GM06990 (cell line): ENCODE measurements at regions not wholly inside any gene's neighbourhood (a gene's known extent, or its start where the extent isn't known, plus 50 kb on each side); places are given as distances from the start of the nearest gene placed in this dataset.

ENCODE experiments used
- DNase-seq: peaks from one replicate; pipeline ENCODE4 v3.0.0-alpha.2; 2011; ENCODE audit not compliant: insufficient read length; ENCODE audit errors: extremely low read depth
- H3K27me3 ChIP-seq: replicated peaks from 2 replicates; pipeline ENCODE4 v1.6.0; 2011; ENCODE audit warnings: low read length; ENCODE audit not compliant: control insufficient read depth, insufficient read depth
- H3K36me3 ChIP-seq: 2 replicates; pipeline ENCODE4 v1.5.1; 2011; ENCODE audit warnings: low read length; ENCODE audit not compliant: control insufficient read depth, insufficient read depth
- H3K4me3 ChIP-seq: replicated peaks from 2 replicates; pipeline ENCODE4 v1.5.1; 2011; ENCODE audit warnings: low read depth, mild to moderate bottlenecking, control low read depth, low read length
- TF ChIP-seq, protein P1 (sequence below): IDR thresholded peaks from 2 replicates; pipeline ENCODE4 v1.5.1; 2011; ENCODE audit warnings: low read length, control low read depth, mild to moderate bottlenecking, inconsistent platforms; ENCODE audit not compliant: insufficient read depth, poor library complexity, severe bottlenecking

DNA sequence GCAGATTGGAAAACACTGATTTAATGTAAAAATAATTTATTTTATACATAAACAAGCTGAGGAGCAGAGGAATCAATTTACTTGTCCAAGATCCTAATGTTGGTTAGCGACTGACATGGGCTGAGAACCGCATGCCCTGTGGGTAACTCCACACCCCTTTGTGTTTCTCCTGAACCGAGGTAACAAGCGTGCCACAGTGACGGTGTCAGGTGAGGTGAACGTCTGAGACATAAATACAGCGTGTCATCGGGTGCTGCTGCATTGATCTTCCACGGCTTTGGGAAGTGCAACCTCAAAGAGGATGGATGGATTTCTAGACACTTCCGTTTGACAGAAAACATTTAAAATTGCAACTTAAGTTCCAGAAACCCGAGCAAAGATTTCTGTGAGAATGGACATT lies 386.8 kb upstream of the ADARB2 start:
- no peak for DNase-seq
- H3K27me3 ChIP-seq, result no peaks in the 10 kb centered on the region; the same call in 1 of the 2 replicates
- no peaks in the 10 kb centered on the region for H3K36me3 ChIP-seq
- TF ChIP-seq, protein P1, sequence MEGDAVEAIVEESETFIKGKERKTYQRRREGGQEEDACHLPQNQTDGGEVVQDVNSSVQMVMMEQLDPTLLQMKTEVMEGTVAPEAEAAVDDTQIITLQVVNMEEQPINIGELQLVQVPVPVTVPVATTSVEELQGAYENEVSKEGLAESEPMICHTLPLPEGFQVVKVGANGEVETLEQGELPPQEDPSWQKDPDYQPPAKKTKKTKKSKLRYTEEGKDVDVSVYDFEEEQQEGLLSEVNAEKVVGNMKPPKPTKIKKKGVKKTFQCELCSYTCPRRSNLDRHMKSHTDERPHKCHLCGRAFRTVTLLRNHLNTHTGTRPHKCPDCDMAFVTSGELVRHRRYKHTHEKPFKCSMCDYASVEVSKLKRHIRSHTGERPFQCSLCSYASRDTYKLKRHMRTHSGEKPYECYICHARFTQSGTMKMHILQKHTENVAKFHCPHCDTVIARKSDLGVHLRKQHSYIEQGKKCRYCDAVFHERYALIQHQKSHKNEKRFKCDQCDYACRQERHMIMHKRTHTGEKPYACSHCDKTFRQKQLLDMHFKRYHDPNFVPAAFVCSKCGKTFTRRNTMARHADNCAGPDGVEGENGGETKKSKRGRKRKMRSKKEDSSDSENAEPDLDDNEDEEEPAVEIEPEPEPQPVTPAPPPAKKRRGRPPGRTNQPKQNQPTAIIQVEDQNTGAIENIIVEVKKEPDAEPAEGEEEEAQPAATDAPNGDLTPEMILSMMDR, result no peak
- H3K4me3 ChIP-seq, result no peak overlapping the region

GRCh38 chr10:2122431-2123124 lies 385.3 kb upstream of the ADARB2 start:
- Histone ChIP-seq H3K36me3 (no peaks in the 10 kb centered on the region), H3K4me3 (no peak overlapping the region), H3K27me3 (no peaks in the 10 kb centered on the region)
- TF ChIP-seq, protein P1, result no peak
- DNase-seq, result no peak

GRCh38 chr10:2121929-2122328 lies 384.6 kb upstream of the ADARB2 start:
- TF ChIP-seq, protein P1, result no peak
- Histone ChIP-seq H3K36me3 (no peaks in the 10 kb centered on the region), H3K4me3 (no peak overlapping the region), H3K27me3 (no peaks in the 10 kb centered on the region)
- DNase-seq, result no peak

DNA sequence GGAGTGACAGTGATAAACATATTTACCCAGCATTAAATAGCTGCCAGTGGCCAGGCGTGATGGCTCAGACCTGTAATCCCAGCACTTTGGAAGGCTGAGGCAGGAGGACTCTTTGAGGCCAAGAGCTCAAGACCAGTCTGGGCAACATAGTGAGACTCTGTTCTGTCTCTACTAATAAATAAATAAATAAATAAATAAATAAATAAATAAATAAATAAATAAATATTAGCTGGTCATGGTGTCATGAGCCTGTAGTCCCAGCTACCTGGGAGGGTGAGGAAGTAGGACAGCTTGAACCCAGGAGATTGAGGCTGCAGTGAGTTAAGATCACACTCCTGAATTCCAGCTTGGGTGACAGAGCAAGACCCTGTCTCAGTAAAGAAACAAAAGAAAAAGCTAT lies 384.0 kb upstream of the ADARB2 start:
- no peaks in the 10 kb centered on the region for H3K36me3 ChIP-seq
- no peaks in the 10 kb centered on the region for H3K27me3 ChIP-seq
- no peak for DNase-seq
- H3K4me3 ChIP-seq, result no peak overlapping the region
- TF ChIP-seq, protein P1, result no peak

GRCh38 chr10:2120746-2121145 lies 383.4 kb upstream of the ADARB2 start:
- H3K36me3 ChIP-seq, result no peaks in the 10 kb centered on the region
- TF ChIP-seq, protein P1, result no peak
- no peak for DNase-seq
- no peak overlapping the region for H3K4me3 ChIP-seq
- no peaks in the 10 kb centered on the region for H3K27me3 ChIP-seq

DNA sequence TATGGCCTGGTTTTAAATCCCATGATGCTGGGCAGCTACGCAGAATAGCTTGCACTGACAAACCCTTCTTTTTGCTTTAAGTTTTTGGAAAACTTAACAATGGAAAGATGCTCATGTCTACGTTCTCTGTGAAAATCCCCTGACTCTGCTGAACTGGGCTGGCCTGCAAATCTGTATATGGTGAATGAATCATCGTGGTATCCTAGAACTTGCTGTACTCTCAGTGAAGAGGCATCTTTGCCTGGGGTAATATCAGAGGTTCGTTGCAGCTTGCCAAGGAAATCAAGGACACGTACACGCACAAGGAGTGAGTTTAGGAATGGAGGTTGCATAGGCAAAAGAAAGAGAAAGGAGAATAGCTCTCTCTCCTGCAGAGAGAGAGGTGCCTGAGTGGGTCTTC lies 382.0 kb upstream of the ADARB2 start:
- TF ChIP-seq, protein P1, result no peak
- no peak for DNase-seq
- Histone ChIP-seq H3K4me3 (no peak overlapping the region), H3K36me3 (no peaks in the 10 kb centered on the region), H3K27me3 (no peaks in the 10 kb centered on the region)
